ENCODE measurements at regions not wholly inside any gene's neighbourhood (a gene's known extent, or its start where the extent isn't known, plus 50 kb on each side); places are given as distances from the start of the nearest gene placed in this dataset.

- Histone ChIP-seq H3K4me1 (ENCODE audit: control insufficient read depth, extremely low read depth, insufficient read depth, low read length) (no peaks in the 10 kb centered on the region), H3K4me3 (replicated peaks in 1 of 4; ENCODE audit: control extremely low read depth in 1 of 4, insufficient read depth in 1 of 4, low read depth in 3 of 4, low read length in 4 of 4) (no peak overlapping the region), H3K9ac (ENCODE audit: insufficient read depth, low read length) (no peak overlapping the region), H3K4me2 (ENCODE audit: extremely low read depth, insufficient read depth, low read length) (no peak overlapping the region), H3K27me3 (ENCODE audit: control insufficient read depth, insufficient read depth, low read length) (no peaks in the 10 kb centered on the region), H3K36me3 (ENCODE audit: control insufficient read depth, insufficient read depth, low read length) (no peaks in the 10 kb centered on the region), H3K79me2 (ENCODE audit: control insufficient read depth, insufficient read depth, low read length) (no peaks in the 10 kb centered on the region), H3K9me3 (ENCODE audit: control insufficient read depth, insufficient read depth, low read depth, low read length) (no peaks in the 10 kb centered on the region), H2AFZ (ENCODE audit: low read length) (no peak overlapping the region), H3K27ac (ENCODE audit: insufficient read depth, low read length) (no peak overlapping the region), H4K20me1 (ENCODE audit: control insufficient read depth, extremely low read depth, insufficient read depth, low read length) (no peaks in the 10 kb centered on the region)
- TF ChIP-seq EZH2 (IDR thresholded peaks at IDR 0.05; ENCODE audit: low read length, missing control alignments) (no peak), CTCF (conservative IDR thresholded peaks at IDR 0.05 in 1 of 2, IDR thresholded peaks at IDR 0.05 in 1 of 2; ENCODE audit: low read depth in 1 of 2, low read length in 2 of 2) (no peak)
- no peak for DNase-seq (ENCODE audit: low read depth in 2 of 2)
Measured at GRCh38 chr6:134533991-134534390, 216.1 kb upstream of the SGK1 start.

GRCh38 chr6:134532694-134533624, 215.0 kb upstream of the SGK1 start:
- H3K9me3 ChIP-seq (ENCODE audit: control insufficient read depth, insufficient read depth, low read depth, low read length), result no peaks in the 10 kb centered on the region
- no peak overlapping the region for H3K27ac ChIP-seq (ENCODE audit: insufficient read depth, low read length)
- no peaks in the 10 kb centered on the region for H3K27me3 ChIP-seq (ENCODE audit: control insufficient read depth, insufficient read depth, low read length)
- no peak overlapping the region for H3K4me3 ChIP-seq (replicated peaks in 1 of 4; ENCODE audit: control extremely low read depth in 1 of 4, insufficient read depth in 1 of 4, low read depth in 3 of 4, low read length in 4 of 4)
- peak in 1 of 2 donors; percentile 37 for DNase-seq (ENCODE audit: low read depth in 2 of 2)
- H3K4me1 ChIP-seq (ENCODE audit: control insufficient read depth, extremely low read depth, insufficient read depth, low read length), result no peaks in the 10 kb centered on the region
- H3K79me2 ChIP-seq (ENCODE audit: control insufficient read depth, insufficient read depth, low read length), result no peaks in the 10 kb centered on the region
- H3K36me3 ChIP-seq (ENCODE audit: control insufficient read depth, insufficient read depth, low read length), result no peaks in the 10 kb centered on the region
- no peaks in the 10 kb centered on the region for H4K20me1 ChIP-seq (ENCODE audit: control insufficient read depth, extremely low read depth, insufficient read depth, low read length)
- TF ChIP-seq CTCF (conservative IDR thresholded peaks at IDR 0.05 in 1 of 2, IDR thresholded peaks at IDR 0.05 in 1 of 2; ENCODE audit: low read depth in 1 of 2, low read length in 2 of 2) (no peak), EZH2 (IDR thresholded peaks at IDR 0.05; ENCODE audit: low read length, missing control alignments) (no peak)
- H3K4me2 ChIP-seq (ENCODE audit: extremely low read depth, insufficient read depth, low read length), result no peak overlapping the region
- no peak overlapping the region for H2AFZ ChIP-seq (ENCODE audit: low read length)
- H3K9ac ChIP-seq (ENCODE audit: insufficient read depth, low read length), result no peak overlapping the region

- DNase-seq (ENCODE audit: low read depth in 2 of 2), result no peak
- H3K36me3 ChIP-seq (ENCODE audit: control insufficient read depth, insufficient read depth, low read length), result no peaks in the 10 kb centered on the region
- no peak overlapping the region for H3K4me2 ChIP-seq (ENCODE audit: extremely low read depth, insufficient read depth, low read length)
- no peak overlapping the region for H3K27ac ChIP-seq (ENCODE audit: insufficient read depth, low read length)
- no peaks in the 10 kb centered on the region for H3K4me1 ChIP-seq (ENCODE audit: control insufficient read depth, extremely low read depth, insufficient read depth, low read length)
- H3K9me3 ChIP-seq (ENCODE audit: control insufficient read depth, insufficient read depth, low read depth, low read length), result no peaks in the 10 kb centered on the region
- H4K20me1 ChIP-seq (ENCODE audit: control insufficient read depth, extremely low read depth, insufficient read depth, low read length), result no peaks in the 10 kb centered on the region
- H3K9ac ChIP-seq (ENCODE audit: insufficient read depth, low read length), result no peak overlapping the region
- no peak overlapping the region for H2AFZ ChIP-seq (ENCODE audit: low read length)
- no peaks in the 10 kb centered on the region for H3K27me3 ChIP-seq (ENCODE audit: control insufficient read depth, insufficient read depth, low read length)
- TF ChIP-seq CTCF (conservative IDR thresholded peaks at IDR 0.05 in 1 of 2, IDR thresholded peaks at IDR 0.05 in 1 of 2; ENCODE audit: low read depth in 1 of 2, low read length in 2 of 2), result no peak
- no peak for TF ChIP-seq EZH2 (IDR thresholded peaks at IDR 0.05; ENCODE audit: low read length, missing control alignments)
- no peaks in the 10 kb centered on the region for H3K79me2 ChIP-seq (ENCODE audit: control insufficient read depth, insufficient read depth, low read length)
- no peak overlapping the region for H3K4me3 ChIP-seq (replicated peaks in 1 of 4; ENCODE audit: control extremely low read depth in 1 of 4, insufficient read depth in 1 of 4, low read depth in 3 of 4, low read length in 4 of 4)
Measured at GRCh38 chr6:134531611-134532010, 213.7 kb upstream of the SGK1 start.
